Breast epithelium (tissue), 4 donors: ENCODE measurements at regions not wholly inside any gene's neighbourhood (a gene's known extent, or its start where the extent isn't known, plus 50 kb on each side); places are given as distances from the start of the nearest gene placed in this dataset.

ENCODE experiments used
- DNase-seq, 2 donors: peaks; one replicate each; pipeline ENCODE4 v3.0.0-alpha.2; 2019; ENCODE audit warnings: low spot score in 2 of 2
- H3K27ac ChIP-seq, 2 donors: fragments of 200-600 bp; sonication (generic) in 1 of 2; one replicate each; pipeline ENCODE4 v1.5.1; 2016 to 2019; ENCODE audit warnings: mild to moderate bottlenecking in 1 of 2
- H3K27me3 ChIP-seq, 2 donors: fragments of 200-600 bp; sonication (generic) in 1 of 2; one replicate each; pipeline versions ENCODE4 v1.5.1 to v1.6.0; 2017 to 2019; ENCODE audit warnings: control low read depth in 1 of 2, mild to moderate bottlenecking in 1 of 2
- H3K36me3 ChIP-seq: fragments of 200-600 bp; one replicate; pipeline ENCODE4 v1.5.1; 2019
- H3K4me1 ChIP-seq, 2 donors: fragments of 200-600 bp; sonication (generic); one replicate each; pipeline ENCODE4 v1.5.1; 2016 to 2019; ENCODE audit warnings: control low read depth in 1 of 2
- H3K4me3 ChIP-seq, 3 donors: fragments of 200-600 bp; sonication (generic); 1 replicate in 2 of 3; 2 replicates in 1 of 3; pipeline ENCODE4 v1.5.1; 2016 to 2019; ENCODE audit warnings: mild to moderate bottlenecking in 3 of 3, moderate library complexity in 2 of 3
- H3K9me3 ChIP-seq, 2 donors: fragments of 200-600 bp; sonication (generic) in 1 of 2; one replicate each; pipeline ENCODE4 v1.5.1; 2016 to 2019; ENCODE audit warnings: control low read depth in 1 of 2
- POLR2A ChIP-seq: fragments of 450-650 bp; IDR thresholded peaks from one replicate; pipeline ENCODE4 v1.6.1; 2016; ENCODE audit warnings: antibody characterized with exemption, mild to moderate bottlenecking, moderate library complexity
- POLR2AphosphoS5 ChIP-seq, 3 donors: sonication (generic); formaldehyde crosslinking; IDR thresholded peaks; one replicate each; pipeline ENCODE4 v1.6.1; 2017; ENCODE audit warnings: antibody characterized with exemption in 3 of 3
- intact Hi-C: fragments of 100-400 bp; cut with DNase I; formaldehyde crosslinking; loops from one replicate; pipeline ENCODE4 v1.15.1; 2023; ENCODE audit warnings: low total_unique reads
- TF ChIP-seq, protein P1 (sequence below), 3 donors: fragments of 450-650 bp; IDR thresholded peaks; one replicate each; pipeline ENCODE4 v1.5.1; 2016 to 2017; ENCODE audit warnings: antibody characterized with exemption in 3 of 3, mild to moderate bottlenecking in 3 of 3, moderate library complexity in 3 of 3

DNA sequence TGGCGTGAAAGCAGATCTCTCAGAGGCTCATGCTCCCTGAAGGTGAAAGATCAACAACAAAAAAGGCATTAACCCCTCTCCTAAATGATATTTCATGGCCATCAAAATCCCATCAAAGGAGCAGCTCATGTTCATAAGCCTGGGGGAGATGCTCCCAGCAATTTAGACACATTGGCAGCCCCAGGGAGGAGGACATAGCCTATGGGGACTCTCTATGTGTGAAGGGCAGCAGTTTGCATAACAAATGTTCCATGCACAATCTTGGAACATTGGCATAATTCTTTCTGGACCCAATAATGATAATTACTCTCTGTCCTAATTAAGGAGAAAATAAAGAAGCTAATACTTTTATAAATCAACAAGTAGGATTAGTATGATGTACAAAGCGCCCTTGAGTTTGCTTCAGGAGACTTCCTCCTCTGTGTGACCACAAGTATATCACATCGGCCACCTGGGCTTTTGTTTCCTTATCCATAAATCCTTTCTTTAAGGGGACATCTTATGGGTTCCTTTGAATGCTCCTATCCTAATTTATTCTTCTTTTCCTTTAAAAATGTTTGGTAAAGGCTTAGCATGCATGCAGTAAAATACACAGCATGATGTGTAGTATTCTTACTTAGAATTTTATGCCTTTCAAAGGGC is 161.9 kb upstream of the PLEKHG7 start:
- peaks cover 3 to 10% of the 10 kb centered on the region in 2 donors for H3K4me1 ChIP-seq
- H3K4me3 ChIP-seq: no peak overlapping the region
- H3K27me3 ChIP-seq: no peaks in the 10 kb centered on the region
- intact Hi-C loops: no loop called here
- no peaks in the 10 kb centered on the region for H3K9me3 ChIP-seq
- H3K36me3 ChIP-seq: no peaks in the 10 kb centered on the region
- TF ChIP-seq, protein P1, sequence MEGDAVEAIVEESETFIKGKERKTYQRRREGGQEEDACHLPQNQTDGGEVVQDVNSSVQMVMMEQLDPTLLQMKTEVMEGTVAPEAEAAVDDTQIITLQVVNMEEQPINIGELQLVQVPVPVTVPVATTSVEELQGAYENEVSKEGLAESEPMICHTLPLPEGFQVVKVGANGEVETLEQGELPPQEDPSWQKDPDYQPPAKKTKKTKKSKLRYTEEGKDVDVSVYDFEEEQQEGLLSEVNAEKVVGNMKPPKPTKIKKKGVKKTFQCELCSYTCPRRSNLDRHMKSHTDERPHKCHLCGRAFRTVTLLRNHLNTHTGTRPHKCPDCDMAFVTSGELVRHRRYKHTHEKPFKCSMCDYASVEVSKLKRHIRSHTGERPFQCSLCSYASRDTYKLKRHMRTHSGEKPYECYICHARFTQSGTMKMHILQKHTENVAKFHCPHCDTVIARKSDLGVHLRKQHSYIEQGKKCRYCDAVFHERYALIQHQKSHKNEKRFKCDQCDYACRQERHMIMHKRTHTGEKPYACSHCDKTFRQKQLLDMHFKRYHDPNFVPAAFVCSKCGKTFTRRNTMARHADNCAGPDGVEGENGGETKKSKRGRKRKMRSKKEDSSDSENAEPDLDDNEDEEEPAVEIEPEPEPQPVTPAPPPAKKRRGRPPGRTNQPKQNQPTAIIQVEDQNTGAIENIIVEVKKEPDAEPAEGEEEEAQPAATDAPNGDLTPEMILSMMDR (IDR thresholded peaks at IDR 0.05): no peak
- no peak for TF ChIP-seq POLR2AphosphoS5 (IDR thresholded peaks at IDR 0.05)
- no peak for TF ChIP-seq POLR2A
- no peak for DNase-seq
- H3K27ac ChIP-seq: peak overlapping the region in 1 of 2 donors; percentile 48

DNA sequence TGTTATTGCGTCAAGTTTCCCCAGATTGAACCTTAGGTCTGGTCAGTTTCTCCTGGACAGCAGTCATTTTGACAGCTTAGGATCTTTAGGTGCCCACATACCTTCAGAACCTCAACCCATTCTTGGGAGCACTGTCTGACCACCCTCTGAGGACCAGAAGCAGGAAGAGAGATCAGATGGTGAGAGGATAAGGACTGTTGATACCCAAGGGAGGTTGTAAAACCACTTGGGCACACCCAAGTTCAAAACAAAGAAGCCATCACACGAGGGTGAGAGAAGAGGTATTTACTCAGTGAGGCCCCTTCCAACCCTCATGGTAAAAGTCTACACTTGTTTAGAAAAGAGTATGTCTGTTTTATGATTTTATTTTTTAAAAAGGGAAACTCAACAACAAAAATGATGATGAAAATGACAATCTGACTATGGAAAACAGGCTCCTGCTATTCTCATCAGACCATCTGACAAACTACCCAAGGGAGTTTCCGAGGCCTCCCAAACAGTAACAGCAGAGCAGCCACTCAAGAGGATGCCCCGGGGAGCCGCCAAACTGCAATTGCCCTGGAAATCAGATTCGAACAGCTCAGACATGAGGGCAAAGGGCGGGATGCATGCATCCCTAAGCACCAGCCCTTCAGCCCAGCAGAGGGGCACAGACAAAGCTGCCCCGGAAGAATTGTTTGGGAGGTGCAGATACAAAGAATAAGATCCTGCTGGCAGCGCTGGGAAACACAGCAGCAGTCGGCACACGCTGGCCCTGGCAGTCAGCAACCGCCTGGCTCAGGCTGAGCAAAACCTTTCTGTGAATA is 162.6 kb upstream of the PLEKHG7 start:
- no peak overlapping the region for H3K4me3 ChIP-seq
- intact Hi-C loops: no loop called here
- H3K4me1 ChIP-seq: peaks cover 3 to 10% of the 10 kb centered on the region in 2 donors
- no peaks in the 10 kb centered on the region for H3K9me3 ChIP-seq
- no peaks in the 10 kb centered on the region for H3K27me3 ChIP-seq
- TF ChIP-seq, protein P1 (IDR thresholded peaks at IDR 0.05): no peak
- no peak for TF ChIP-seq POLR2AphosphoS5 (IDR thresholded peaks at IDR 0.05)
- no peak for TF ChIP-seq POLR2A
- H3K36me3 ChIP-seq: no peaks in the 10 kb centered on the region
- DNase-seq: no peak
- H3K27ac ChIP-seq: peak overlapping the region; percentile 48 to 72

DNA sequence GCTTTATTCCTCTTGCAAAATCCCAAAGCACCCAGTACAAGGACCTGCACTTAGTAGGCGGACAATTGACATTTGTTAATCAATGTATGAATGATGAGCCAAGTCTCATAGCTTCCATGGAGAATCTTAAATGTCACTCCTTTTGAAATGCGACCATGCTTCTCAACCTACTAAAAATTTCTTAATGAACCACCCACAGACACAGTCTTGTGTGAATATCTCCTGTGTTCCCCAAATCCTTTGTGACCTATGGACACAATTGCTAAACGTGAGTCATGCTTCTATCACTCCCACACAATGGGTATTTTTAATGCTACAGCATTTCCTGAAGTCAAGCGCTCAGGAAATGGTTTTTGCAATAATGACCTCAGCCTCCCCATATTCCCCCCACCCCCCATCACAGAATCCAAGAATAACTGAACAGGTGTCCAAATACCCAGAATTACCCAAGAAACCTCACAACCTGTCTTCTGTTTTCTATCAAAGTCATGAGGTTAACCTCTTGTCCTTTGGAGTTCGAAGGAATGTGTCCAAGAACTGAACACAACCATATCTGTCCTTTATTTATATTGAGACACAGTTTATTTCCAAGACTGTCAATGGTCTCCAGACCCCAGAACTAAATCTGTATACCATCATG is 163.6 kb upstream of the PLEKHG7 start:
- Histone ChIP-seq H3K4me1 (peaks cover 3 to 10% of the 10 kb centered on the region in 2 donors), H3K27ac (peak overlapping the region; percentile 48 to 72), H3K27me3 (no peaks in the 10 kb centered on the region), H3K4me3 (no peak overlapping the region), H3K9me3 (no peaks in the 10 kb centered on the region), H3K36me3 (no peaks in the 10 kb centered on the region)
- TF ChIP-seq POLR2AphosphoS5 (IDR thresholded peaks at IDR 0.05) (peak in 1 of 3 donors; percentile 26), POLR2A (no peak)
- TF ChIP-seq, protein P1 (IDR thresholded peaks at IDR 0.05): no peak
- DNase-seq: no peak
- intact Hi-C loops: no loop called here

DNA sequence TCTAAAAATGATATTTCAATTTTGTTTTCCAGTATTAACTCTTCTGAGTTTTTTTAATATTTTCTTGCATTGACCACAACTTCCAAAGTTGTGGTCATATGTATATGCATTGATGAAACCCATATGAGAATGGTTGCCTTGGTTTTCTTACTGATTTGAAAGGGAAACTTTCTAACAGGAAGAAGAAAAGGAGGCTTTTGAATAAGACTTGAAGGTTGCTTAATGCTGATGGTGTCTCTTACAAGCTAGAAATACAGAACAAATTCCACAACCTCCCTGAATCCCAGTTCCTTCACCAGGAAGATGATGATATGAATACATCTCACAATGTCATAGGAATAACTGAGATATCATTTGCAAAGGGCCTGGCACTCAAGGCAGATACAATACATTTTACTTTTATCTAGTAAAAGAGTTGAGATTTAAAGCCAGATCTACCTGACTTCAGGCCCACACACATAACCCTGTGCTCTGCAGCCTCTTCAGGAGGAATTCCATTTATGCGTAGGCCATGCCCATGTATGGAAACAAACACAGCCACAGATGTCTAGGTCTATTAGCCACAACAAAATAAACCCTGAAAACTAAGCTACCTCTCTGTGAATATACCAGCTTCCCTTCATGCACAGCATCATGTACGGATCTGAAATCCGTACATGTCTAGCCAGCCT is 165.4 kb upstream of the PLEKHG7 start:
- TF ChIP-seq, protein P1 (IDR thresholded peaks at IDR 0.05): no peak
- TF ChIP-seq POLR2A: no peak
- TF ChIP-seq POLR2AphosphoS5 (IDR thresholded peaks at IDR 0.05): no peak
- intact Hi-C loops: no loop called here

More for the DNA sequence above, 165.4 kb upstream of the PLEKHG7 start:
- H3K4me3 ChIP-seq: no peak overlapping the region
- no peak overlapping the region for H3K27ac ChIP-seq
- no peak for DNase-seq
- no peaks in the 10 kb centered on the region for H3K27me3 ChIP-seq
- peaks cover 0 to 10% of the 10 kb centered on the region in 2 donors for H3K4me1 ChIP-seq
- no peaks in the 10 kb centered on the region for H3K36me3 ChIP-seq
- no peaks in the 10 kb centered on the region for H3K9me3 ChIP-seq
